ENCODE measurements at regions not wholly inside any gene's neighbourhood (a gene's known extent, or its start where the extent isn't known, plus 50 kb on each side); places are given as distances from the start of the nearest gene placed in this dataset.

DNA sequence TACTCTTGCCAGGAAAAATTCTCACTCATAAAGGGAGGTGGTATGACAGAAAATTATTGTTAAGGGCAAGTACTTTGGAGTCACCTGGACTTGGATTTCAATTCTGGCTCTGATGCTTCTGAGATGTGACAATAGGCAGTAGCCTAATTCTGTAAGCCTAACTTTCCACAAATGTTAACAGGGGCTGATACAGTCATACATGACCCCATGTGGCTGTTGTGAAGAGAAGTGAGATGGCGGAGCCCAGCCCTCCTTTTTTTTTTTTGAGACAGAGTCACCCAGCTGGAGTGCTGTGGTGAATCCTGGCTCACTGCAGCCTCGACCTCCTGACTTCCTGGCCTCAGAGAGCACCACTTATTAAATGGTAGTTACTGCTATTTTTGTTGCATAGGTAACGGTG lies 54.4 kb upstream of the IRF2 start:
- DNase-seq (ENCODE audit: low spot score): no peak

DNA sequence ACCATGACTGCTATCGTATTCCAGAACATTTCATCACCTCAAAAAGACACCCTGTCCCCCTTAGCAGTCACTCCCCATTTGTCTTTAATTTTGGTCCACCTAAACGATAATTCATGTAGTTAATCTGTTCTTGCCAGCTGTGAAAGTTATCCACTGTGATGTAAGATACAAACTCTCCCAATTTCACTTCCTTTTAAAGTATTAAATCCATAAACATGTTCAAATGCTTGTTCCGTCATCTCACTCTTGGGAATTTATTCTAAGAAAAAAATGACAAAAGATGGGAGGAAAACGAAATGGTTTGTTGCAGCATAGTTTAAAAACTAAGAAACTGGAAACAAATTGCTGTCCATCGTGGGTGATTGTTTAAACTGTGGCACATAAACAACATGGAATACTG lies 53.7 kb upstream of the IRF2 start:
- no peak for DNase-seq (ENCODE audit: low spot score)

DNA sequence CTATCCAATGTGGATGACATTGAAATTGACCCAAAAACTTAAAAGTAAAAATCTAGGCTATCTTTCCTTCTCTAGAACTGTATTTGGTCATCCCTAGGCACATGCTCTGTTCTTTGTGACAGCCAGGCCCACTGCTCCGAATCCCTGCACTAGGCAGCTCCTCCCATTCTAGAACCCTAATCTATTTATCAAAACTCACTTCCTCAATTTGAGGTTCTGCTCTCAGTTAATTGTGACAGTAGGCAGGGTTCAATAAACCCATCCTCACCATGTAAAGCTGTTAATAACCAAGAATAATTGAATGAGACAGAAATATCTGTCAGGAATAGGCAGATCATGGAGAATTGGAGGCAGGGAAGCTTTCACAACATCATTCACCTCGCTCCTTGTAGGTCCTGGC lies 51.9 kb upstream of the IRF2 start:
- DNase-seq (ENCODE audit: low spot score): no peak
